Dendritic cell treated with granulocyte-macrophage colony-stimulating factor and Interleukin-4, amounts not matched to agents 40 ng/mL and 50 ng/mL, for 4 days (primary cell): ENCODE measurements at regions not wholly inside any gene's neighbourhood (a gene's known extent, or its start where the extent isn't known, plus 50 kb on each side); places are given as distances from the start of the nearest gene placed in this dataset.

Experiments used
- H3K27ac Mint-ChIP-seq: one replicate; pipeline ENCODE4 v1.8.0; 2022; ENCODE audit warnings: mild to moderate bottlenecking, mixed read lengths
- H3K27me3 Mint-ChIP-seq: one replicate; pipeline ENCODE4 v1.8.0; 2022; ENCODE audit warnings: mild to moderate bottlenecking, mixed read lengths
- H3K36me3 Mint-ChIP-seq: one replicate; pipeline ENCODE4 v1.8.0; 2022; ENCODE audit warnings: low read depth, mixed read lengths
- H3K4me1 Mint-ChIP-seq: one replicate; pipeline ENCODE4 v1.8.0; 2022; ENCODE audit warnings: low read depth, mixed read lengths
- H3K4me3 Mint-ChIP-seq: one replicate; pipeline ENCODE4 v1.8.0; 2022; ENCODE audit warnings: mild to moderate bottlenecking, moderate library complexity, mixed read lengths
- H3K9me3 Mint-ChIP-seq: one replicate; pipeline ENCODE4 v1.8.0; 2022; ENCODE audit warnings: mixed read lengths
- intact Hi-C: fragments of 100-400 bp; cut with micrococcal nuclease; formaldehyde crosslinking; loops from one replicate; pipeline ENCODE4 v1.15.0; 2022

GRCh38 chr6:14664621-14665315 is 547.2 kb downstream of the CD83 start:
- no peaks in the 10 kb centered on the region for H3K27me3 Mint-ChIP-seq
- H3K9me3 Mint-ChIP-seq: no peaks in the 10 kb centered on the region
- intact Hi-C loops: no loop called here
- H3K36me3 Mint-ChIP-seq: no peaks in the 10 kb centered on the region
- H3K27ac Mint-ChIP-seq: peak overlapping the region; percentile 55
- H3K4me1 Mint-ChIP-seq: peaks cover 26% of the 10 kb centered on the region
- H3K4me3 Mint-ChIP-seq: no peak overlapping the region

GRCh38 chr6:14665827-14666724 is 548.5 kb downstream of the CD83 start:
- Mint-ChIP-seq H3K36me3 (no peaks in the 10 kb centered on the region), H3K27me3 (no peaks in the 10 kb centered on the region), H3K4me3 (no peak overlapping the region), H3K4me1 (peaks cover 26% of the 10 kb centered on the region), H3K9me3 (no peaks in the 10 kb centered on the region), H3K27ac (peak overlapping the region; percentile 55)
- intact Hi-C loops: no loop called here

GRCh38 chr6:14670806-14671205 is 553.2 kb downstream of the CD83 start:
- Mint-ChIP-seq H3K4me3 (no peak overlapping the region), H3K27me3 (peaks cover 4% of the 10 kb centered on the region), H3K36me3 (no peaks in the 10 kb centered on the region), H3K27ac (no peak overlapping the region), H3K9me3 (no peaks in the 10 kb centered on the region), H3K4me1 (peaks cover 23% of the 10 kb centered on the region)
- intact Hi-C loops: no loop called here

GRCh38 chr6:14671261-14671681 is 553.7 kb downstream of the CD83 start:
- no peaks in the 10 kb centered on the region for H3K9me3 Mint-ChIP-seq

GRCh38 chr6:14671937-14672336 is 554.4 kb downstream of the CD83 start:
- Mint-ChIP-seq H3K36me3 (no peaks in the 10 kb centered on the region), H3K4me3 (no peak overlapping the region), H3K27ac (no peak overlapping the region), H3K27me3 (peaks cover 4% of the 10 kb centered on the region), H3K9me3 (no peaks in the 10 kb centered on the region), H3K4me1 (peaks cover 19% of the 10 kb centered on the region)
- intact Hi-C loops: no loop called here

More at GRCh38 chr6:14671261-14671681, 553.7 kb downstream of the CD83 start:
- H3K4me3 Mint-ChIP-seq: no peak overlapping the region
- H3K27me3 Mint-ChIP-seq: peaks cover 4% of the 10 kb centered on the region
- H3K27ac Mint-ChIP-seq: no peak overlapping the region
- no peaks in the 10 kb centered on the region for H3K36me3 Mint-ChIP-seq
- intact Hi-C loops: no loop called here
- H3K4me1 Mint-ChIP-seq: peaks cover 21% of the 10 kb centered on the region

GRCh38 chr6:14673201-14673600 is 555.6 kb downstream of the CD83 start:
- Mint-ChIP-seq H3K36me3 (no peaks in the 10 kb centered on the region), H3K4me3 (no peak overlapping the region), H3K4me1 (peaks cover 19% of the 10 kb centered on the region), H3K27ac (no peak overlapping the region), H3K27me3 (peaks cover 4% of the 10 kb centered on the region), H3K9me3 (no peaks in the 10 kb centered on the region)
- intact Hi-C loops: no loop called here

- Mint-ChIP-seq H3K27me3 (peaks cover 4% of the 10 kb centered on the region), H3K4me1 (peaks cover 19% of the 10 kb centered on the region), H3K36me3 (no peaks in the 10 kb centered on the region), H3K9me3 (no peaks in the 10 kb centered on the region), H3K27ac (no peak overlapping the region), H3K4me3 (no peak overlapping the region)
- intact Hi-C loops: no loop called here
These were observed 556.9 kb downstream of the CD83 start for GRCh38 chr6:14674458-14674857.

- Mint-ChIP-seq H3K4me1 (peaks cover 19% of the 10 kb centered on the region), H3K27ac (no peak overlapping the region), H3K36me3 (no peaks in the 10 kb centered on the region), H3K4me3 (no peak overlapping the region), H3K9me3 (no peaks in the 10 kb centered on the region), H3K27me3 (peaks cover 4% of the 10 kb centered on the region)
- intact Hi-C loops: no loop called here
These were observed 557.5 kb downstream of the CD83 start for GRCh38 chr6:14674867-14675648.

GRCh38 chr6:14676064-14676463 is 558.5 kb downstream of the CD83 start:
- Mint-ChIP-seq H3K4me1 (peaks cover 19% of the 10 kb centered on the region), H3K4me3 (no peak overlapping the region), H3K9me3 (no peaks in the 10 kb centered on the region), H3K36me3 (no peaks in the 10 kb centered on the region), H3K27ac (no peak overlapping the region), H3K27me3 (peaks cover 4% of the 10 kb centered on the region)
- intact Hi-C loops: no loop called here

- H3K36me3 Mint-ChIP-seq: no peaks in the 10 kb centered on the region
- H3K4me3 Mint-ChIP-seq: no peak overlapping the region
- no peak overlapping the region for H3K27ac Mint-ChIP-seq
- intact Hi-C loops: no loop called here
- peaks cover 21% of the 10 kb centered on the region for H3K4me1 Mint-ChIP-seq
- peaks cover 3% of the 10 kb centered on the region for H3K27me3 Mint-ChIP-seq
- no peaks in the 10 kb centered on the region for H3K9me3 Mint-ChIP-seq
These were observed 559.6 kb downstream of the CD83 start for GRCh38 chr6:14676977-14677781.

- Mint-ChIP-seq H3K27me3 (peaks cover 14% of the 10 kb centered on the region), H3K9me3 (no peaks in the 10 kb centered on the region), H3K27ac (peak overlapping the region; percentile 1), H3K4me3 (no peak overlapping the region), H3K4me1 (peaks cover 12% of the 10 kb centered on the region), H3K36me3 (no peaks in the 10 kb centered on the region)
- intact Hi-C loops: no loop called here
These were observed 564.0 kb upstream of the JARID2 start for GRCh38 chr6:14681699-14682487.

- no peak overlapping the region for H3K4me3 Mint-ChIP-seq
- H3K4me1 Mint-ChIP-seq: peaks cover 12% of the 10 kb centered on the region
- no peaks in the 10 kb centered on the region for H3K9me3 Mint-ChIP-seq
- peaks cover 14% of the 10 kb centered on the region for H3K27me3 Mint-ChIP-seq
- no peak overlapping the region for H3K27ac Mint-ChIP-seq
- H3K36me3 Mint-ChIP-seq: no peaks in the 10 kb centered on the region
- intact Hi-C loops: no loop called here
These were observed 563.1 kb upstream of the JARID2 start for GRCh38 chr6:14682812-14683211.

- intact Hi-C loops: no loop called here
- H3K27ac Mint-ChIP-seq: no peak overlapping the region
These were observed 556.2 kb upstream of the JARID2 start for GRCh38 chr6:14689639-14690038.

More at GRCh38 chr6:14689639-14690038, 556.2 kb upstream of the JARID2 start:
- Mint-ChIP-seq H3K4me1 (no peaks in the 10 kb centered on the region), H3K27me3 (no peaks in the 10 kb centered on the region), H3K9me3 (no peaks in the 10 kb centered on the region), H3K4me3 (no peak overlapping the region), H3K36me3 (no peaks in the 10 kb centered on the region)
